Liver (tissue), 8 donors: ENCODE measurements at regions not wholly inside any gene's neighbourhood (a gene's known extent, or its start where the extent isn't known, plus 50 kb on each side); places are given as distances from the start of the nearest gene placed in this dataset.
A peak's percentile ranks its signal among the peaks of the same experiment; 100 is the strongest.

Experiments used
- DNase-seq: peaks from one replicate; pipeline ENCODE4 v3.0.0-alpha.2; 2017; ENCODE audit warnings: low spot score
- H3K27ac ChIP-seq, 2 donors: one replicate each; pipeline ENCODE4 v1.7.0; 2013; ENCODE audit warnings: inconsistent platforms in 2 of 2, low read length in 2 of 2, control low read depth in 1 of 2, low read depth in 1 of 2, mild to moderate bottlenecking in 1 of 2
- H3K27me3 ChIP-seq, 4 donors: one replicate each; pipeline versions ENCODE4 v1.6.1 to v1.7.0; 2013; ENCODE audit warnings: low read length in 3 of 4, inconsistent platforms in 1 of 4, mild to moderate bottlenecking in 1 of 4, moderate library complexity in 1 of 4; ENCODE audit not compliant: control insufficient read depth in 4 of 4, insufficient read depth in 4 of 4
- H3K36me3 ChIP-seq, 4 donors: one replicate each; pipeline versions ENCODE4 v1.6.1 to v1.7.0; 2013; ENCODE audit warnings: low read length in 3 of 4, mild to moderate bottlenecking in 3 of 4, low read depth in 1 of 4, moderate library complexity in 1 of 4; ENCODE audit not compliant: control insufficient read depth in 4 of 4, insufficient read depth in 3 of 4
- H3K4me1 ChIP-seq, 4 donors: one replicate each; pipeline versions ENCODE4 v1.6.1 to v1.7.0; 2013; ENCODE audit warnings: low read length in 3 of 4, mild to moderate bottlenecking in 3 of 4, moderate library complexity in 1 of 4; ENCODE audit not compliant: control insufficient read depth in 4 of 4, insufficient read depth in 4 of 4
- H3K4me3 ChIP-seq, 3 donors: one replicate each; pipeline versions ENCODE4 v1.6.1 to v1.7.0; 2013; ENCODE audit warnings: low read length in 3 of 3, control low read depth in 1 of 3, low read depth in 1 of 3, mild to moderate bottlenecking in 1 of 3
- H3K9ac ChIP-seq, 2 donors: one replicate each; pipeline ENCODE4 v1.7.0; 2013; ENCODE audit warnings: low read length in 2 of 2, mild to moderate bottlenecking in 2 of 2, moderate library complexity in 2 of 2, control low read depth in 1 of 2, low read depth in 1 of 2
- H3K9me3 ChIP-seq, 4 donors: one replicate each; pipeline versions ENCODE4 v1.6.1 to v1.7.0; 2013; ENCODE audit warnings: low read length in 3 of 4; ENCODE audit not compliant: control insufficient read depth in 4 of 4
- ATF3 ChIP-seq: IDR thresholded peaks from 2 replicates; pipeline ENCODE4 v1.6.1; 2016; ENCODE audit warnings: antibody characterized with exemption
- CTCF ChIP-seq: fragments of 150-350 bp; IDR thresholded peaks from 2 replicates; pipeline ENCODE4 v1.5.1; 2017; ENCODE audit warnings: improper control_type of control experiment, low read depth, low read length; ENCODE audit not compliant: missing input control
- EGR1 ChIP-seq, 2 donors: IDR thresholded peaks; 2 replicates each; pipeline ENCODE4 v1.6.1; 2016 to 2018; ENCODE audit warnings: antibody characterized with exemption in 2 of 2, low read depth in 2 of 2
- FOXA1 ChIP-seq: IDR thresholded peaks from 2 replicates; pipeline ENCODE4 v1.6.1; 2016; ENCODE audit warnings: antibody characterized with exemption
- FOXA2 ChIP-seq: IDR thresholded peaks from 2 replicates; pipeline ENCODE4 v1.6.1; 2016; ENCODE audit warnings: antibody characterized with exemption
- GABPA ChIP-seq, 2 donors: IDR thresholded peaks in 1 of 2; conservative IDR thresholded peaks in 1 of 2; 2 replicates each; pipeline ENCODE4 v1.6.1; 2016; ENCODE audit warnings: antibody characterized with exemption in 2 of 2, mild to moderate bottlenecking in 1 of 2, moderate library complexity in 1 of 2
- HNF4A ChIP-seq, 2 donors: conservative IDR thresholded peaks; 2 replicates each; pipeline ENCODE4 v1.6.1; 2016; ENCODE audit warnings: antibody characterized with exemption in 2 of 2, mild to moderate bottlenecking in 2 of 2
- HNF4G ChIP-seq: IDR thresholded peaks from 2 replicates; pipeline ENCODE4 v1.6.1; 2016; ENCODE audit warnings: antibody characterized with exemption
- JUND ChIP-seq, 2 donors: IDR thresholded peaks; 2 replicates each; pipeline ENCODE4 v1.6.1; 2016; ENCODE audit warnings: antibody characterized with exemption in 2 of 2
- MAX ChIP-seq: IDR thresholded peaks from 2 replicates; pipeline ENCODE4 v1.6.1; 2016; ENCODE audit warnings: antibody characterized with exemption
- NR2F2 ChIP-seq: IDR thresholded peaks from 2 replicates; pipeline ENCODE4 v1.6.1; 2016; ENCODE audit warnings: antibody characterized with exemption
- RAD21 ChIP-seq, 2 donors: IDR thresholded peaks; 2 replicates each; pipeline ENCODE4 v1.6.1; 2016; ENCODE audit warnings: antibody characterized with exemption in 2 of 2, mild to moderate bottlenecking in 2 of 2
- REST ChIP-seq: IDR thresholded peaks from 2 replicates; pipeline ENCODE4 v1.6.1; 2016; ENCODE audit warnings: antibody characterized with exemption, mild to moderate bottlenecking
- RXRA ChIP-seq, 2 donors: IDR thresholded peaks; 2 replicates each; pipeline ENCODE4 v1.6.1; 2017 to 2018; ENCODE audit warnings: antibody characterized with exemption in 2 of 2, mild to moderate bottlenecking in 1 of 2
- SP1 ChIP-seq: IDR thresholded peaks from 2 replicates; pipeline ENCODE4 v1.6.1; 2018; ENCODE audit warnings: antibody characterized with exemption, mild to moderate bottlenecking
- TAF1 ChIP-seq: conservative IDR thresholded peaks from 2 replicates; pipeline ENCODE4 v1.6.1; 2016; ENCODE audit warnings: antibody characterized with exemption, mild to moderate bottlenecking
- YY1 ChIP-seq: IDR thresholded peaks from 2 replicates; pipeline ENCODE4 v1.6.1; 2016; ENCODE audit warnings: antibody characterized with exemption, mild to moderate bottlenecking
- ZBTB33 ChIP-seq: IDR thresholded peaks from 2 replicates; pipeline ENCODE4 v1.6.1; 2016; ENCODE audit warnings: antibody characterized with exemption
- WGBS: extraction: QIAGEN DNeasy Blood & Tissue Kit; methylation state at CpG from one replicate; pipeline ENCODE4 v1.1.7; 2013; 5-methylcytosine and 5-hydroxymethylcytosine counted together
- donor health status: healthy.
- donor health status: healthy.
- donor health status: healthy.
- donor health status: healthy.
- donor health status: healthy.

- Histone ChIP-seq H3K4me3 (no peak overlapping the region), H3K27ac (no peak overlapping the region), H3K4me1 (peaks cover 9 to 32% (median 27%) of the 10 kb centered on the region in 4 donors), H3K27me3 (no peaks in the 10 kb centered on the region), H3K36me3 (no peaks in the 10 kb centered on the region), H3K9ac (no peak overlapping the region), H3K9me3 (no peaks in the 10 kb centered on the region)
- DNase-seq = peak; percentile 29
- 74% methylated on average over 4 of the region's 4 CpGs for WGBS
- TF ChIP-seq CTCF (no peak), RXRA (IDR thresholded peaks at IDR 0.05) (no peak), JUND (IDR thresholded peaks at IDR 0.05) (no peak), REST (no peak), GABPA (IDR thresholded peaks at IDR 0.05 in 1 of 2, conservative IDR thresholded peaks at IDR 0.05 in 1 of 2) (no peak), NR2F2 (no peak), TAF1 (no peak), FOXA2 (no peak), HNF4A (conservative IDR thresholded peaks at IDR 0.05) (no peak), EGR1 (IDR thresholded peaks at IDR 0.05; ENCODE audit: low read depth in 2 of 2) (no peak), SP1 (no peak), HNF4G (no peak), MAX (no peak), RAD21 (IDR thresholded peaks at IDR 0.05) (no peak), ATF3 (no peak), YY1 (no peak), ZBTB33 (no peak), FOXA1 (no peak)
Observed at GRCh38 chr3:194253270-194253669, 97.9 kb downstream of the CPN2 start.

GRCh38 chr3:194254040-194254439 is 97.1 kb downstream of the CPN2 start:
- Histone ChIP-seq H3K9ac (no peak overlapping the region), H3K9me3 (no peaks in the 10 kb centered on the region), H3K27ac (no peak overlapping the region), H3K27me3 (no peaks in the 10 kb centered on the region), H3K36me3 (no peaks in the 10 kb centered on the region), H3K4me3 (no peak overlapping the region), H3K4me1 (peaks cover 7 to 25% (median 21%) of the 10 kb centered on the region in 4 donors)
- no peak for TF ChIP-seq TAF1
- TF ChIP-seq SP1 = no peak
- no peak for TF ChIP-seq GABPA (IDR thresholded peaks at IDR 0.05 in 1 of 2, conservative IDR thresholded peaks at IDR 0.05 in 1 of 2)
- no peak for TF ChIP-seq RAD21 (IDR thresholded peaks at IDR 0.05)
- TF ChIP-seq REST = no peak
- DNase-seq = no peak
- 94% methylated on average over 7 of the region's 7 CpGs for WGBS
